ENCODE measurements at regions not wholly inside any gene's neighbourhood (a gene's known extent, or its start where the extent isn't known, plus 50 kb on each side); places are given as distances from the start of the nearest gene placed in this dataset.

- DNase-seq (ENCODE audit: low read depth): no peak
Observed at GRCh38 chr12:58268069-58268468, 326.7 kb downstream of the ATP23 start.

- no peak for DNase-seq (ENCODE audit: low read depth)
Observed at GRCh38 chr12:58269476-58269875, 328.1 kb downstream of the ATP23 start.

DNA sequence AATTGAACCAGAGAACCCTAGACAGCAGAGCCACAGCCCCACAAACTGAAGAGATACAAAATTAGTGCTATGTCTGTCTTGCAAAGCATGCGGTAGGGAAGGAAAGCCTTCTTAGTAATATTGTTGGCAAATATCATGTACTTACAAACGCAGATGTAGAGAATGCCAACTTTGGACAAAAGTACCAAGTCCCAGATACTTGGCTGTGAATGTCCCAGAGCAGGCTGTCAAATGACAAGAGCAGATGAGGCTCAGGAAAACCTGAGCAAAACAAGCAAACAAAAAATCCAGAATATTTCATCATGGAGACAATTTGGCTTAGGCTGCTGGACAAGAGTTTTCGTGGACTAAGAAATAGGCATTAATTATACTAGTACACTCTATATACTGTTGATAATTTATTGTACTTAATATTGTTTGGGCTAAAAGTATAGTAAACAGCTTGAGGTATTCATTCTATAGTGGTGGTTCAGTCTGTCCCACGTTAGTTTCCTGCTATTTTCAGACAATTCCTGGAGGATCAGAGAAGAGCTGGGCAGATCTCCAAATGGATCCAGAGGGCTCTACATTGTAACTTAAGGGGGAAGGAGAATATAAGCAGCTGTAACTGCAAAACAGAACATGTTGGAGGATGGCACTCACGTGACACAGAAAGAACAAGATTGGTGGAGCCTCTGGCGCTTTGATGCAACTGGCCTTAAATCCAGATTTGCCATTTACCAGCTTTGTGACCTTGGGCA is 329.8 kb downstream of the ATP23 start:
- DNase-seq (ENCODE audit: low read depth): no peak

DNA sequence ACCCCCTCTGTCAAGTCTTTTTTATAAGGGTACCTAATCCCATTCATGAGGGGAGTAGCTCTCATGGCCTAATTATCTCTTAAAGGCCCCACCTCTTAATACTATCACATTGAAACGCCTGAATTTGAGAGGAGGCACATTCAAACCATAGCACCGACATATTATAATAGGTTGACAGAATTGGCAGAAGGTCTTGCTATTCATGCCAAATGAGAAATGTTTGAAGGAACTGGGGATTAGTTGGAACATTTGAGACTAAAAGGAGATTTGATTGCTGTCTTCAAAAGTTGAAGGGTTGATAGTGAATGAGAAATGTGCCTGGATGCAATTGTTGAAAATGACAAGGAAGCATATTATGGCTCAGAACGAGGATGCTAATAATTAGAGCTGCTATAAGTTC is 331.1 kb downstream of the ATP23 start:
- no peak for DNase-seq (ENCODE audit: low read depth)

DNA sequence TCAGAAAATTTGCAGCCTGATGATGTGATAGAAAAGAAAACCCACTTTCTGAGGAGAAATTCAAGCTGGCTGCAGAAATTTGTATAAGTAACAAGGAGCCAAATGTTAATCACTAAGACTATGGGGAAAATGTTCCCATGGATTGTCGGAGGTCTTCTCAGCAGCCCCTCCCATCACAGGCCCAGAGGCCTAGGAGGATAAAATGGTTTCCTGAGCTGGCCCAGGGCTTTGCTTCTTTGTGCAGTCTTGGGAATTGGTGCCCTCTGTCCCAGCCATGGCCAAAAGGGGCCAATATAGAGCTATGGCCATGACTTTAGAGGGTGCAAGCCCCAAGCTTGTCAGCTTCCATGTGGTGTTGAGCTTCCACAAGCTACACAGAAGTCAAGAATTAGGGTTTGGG is 335.9 kb downstream of the ATP23 start:
- no peak for DNase-seq (ENCODE audit: low read depth)

DNA sequence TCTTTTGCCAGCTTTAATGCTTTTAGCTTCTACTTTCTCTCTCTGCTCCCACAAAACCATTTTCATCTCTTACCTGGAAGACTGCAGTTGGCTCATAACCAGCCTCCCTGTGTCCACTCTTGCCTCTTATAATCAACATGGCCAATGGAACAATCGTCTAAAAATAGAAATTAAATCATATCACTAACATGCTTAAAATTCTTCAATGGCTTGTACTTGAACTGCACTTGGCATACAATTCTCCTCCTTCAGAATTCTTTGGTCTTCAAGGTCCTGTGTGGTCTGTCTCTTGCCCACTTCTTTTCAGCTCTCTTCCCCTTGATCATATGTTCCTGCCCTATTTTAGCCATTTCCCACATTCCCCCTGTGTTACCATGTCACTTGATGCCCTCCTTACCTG is 342.2 kb downstream of the ATP23 start:
- DNase-seq (ENCODE audit: low read depth): no peak

DNA sequence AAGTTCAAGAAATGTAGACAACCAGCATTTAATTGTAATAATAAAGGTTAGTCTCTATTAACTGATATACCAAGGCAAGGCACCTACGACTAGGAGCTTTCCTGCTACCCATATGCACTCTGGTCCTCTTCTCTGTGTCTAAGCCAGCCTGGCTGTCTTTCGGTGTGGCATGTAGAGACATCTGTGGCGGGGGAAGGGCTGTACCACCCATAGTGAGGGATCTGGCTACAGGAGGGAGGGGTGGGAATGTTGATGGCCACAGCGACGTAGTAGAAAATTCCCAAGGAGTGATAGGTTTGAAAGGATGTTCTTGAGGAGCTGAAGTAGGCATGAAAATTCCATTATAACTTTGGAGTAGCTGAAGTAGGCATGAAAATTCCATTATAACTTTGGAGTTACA is 344.2 kb downstream of the ATP23 start:
- peak; percentile 7 for DNase-seq (ENCODE audit: low read depth)

GRCh38 chr12:58286353-58286752 is 345.0 kb downstream of the ATP23 start:
- DNase-seq (ENCODE audit: low read depth): no peak

DNA sequence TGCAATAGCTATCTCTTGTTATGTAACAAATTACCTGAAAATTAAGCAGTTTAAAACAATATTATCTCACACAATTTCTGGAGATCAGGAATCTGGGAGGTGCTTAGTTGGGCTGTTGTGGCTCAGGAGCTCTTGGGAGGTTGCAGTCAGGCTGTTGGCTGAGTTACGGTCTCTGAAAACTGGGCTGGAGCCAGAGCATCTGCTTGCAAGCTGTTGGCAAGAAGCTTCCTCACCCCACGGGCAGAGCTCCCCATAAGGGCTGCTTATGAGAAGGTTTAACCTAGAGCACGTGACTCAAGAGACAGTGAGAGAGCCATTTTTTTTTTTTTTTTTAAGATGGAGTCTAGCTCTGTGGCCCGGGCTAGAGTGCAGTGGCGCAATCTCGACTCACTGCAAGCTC is 346.8 kb downstream of the ATP23 start:
- peak; percentile 28 for DNase-seq (ENCODE audit: low read depth)

GRCh38 chr12:58291106-58291505 is 349.7 kb downstream of the ATP23 start:
- DNase-seq (ENCODE audit: low read depth): no peak

GRCh38 chr12:58293308-58293982 is 352.1 kb downstream of the ATP23 start:
- DNase-seq (ENCODE audit: low read depth): no peak

GRCh38 chr12:58295268-58295667 is 353.9 kb downstream of the ATP23 start:
- no peak for DNase-seq (ENCODE audit: low read depth)

- no peak for DNase-seq (ENCODE audit: low read depth)
Observed at GRCh38 chr12:58296863-58297262, 355.5 kb downstream of the ATP23 start.

DNA sequence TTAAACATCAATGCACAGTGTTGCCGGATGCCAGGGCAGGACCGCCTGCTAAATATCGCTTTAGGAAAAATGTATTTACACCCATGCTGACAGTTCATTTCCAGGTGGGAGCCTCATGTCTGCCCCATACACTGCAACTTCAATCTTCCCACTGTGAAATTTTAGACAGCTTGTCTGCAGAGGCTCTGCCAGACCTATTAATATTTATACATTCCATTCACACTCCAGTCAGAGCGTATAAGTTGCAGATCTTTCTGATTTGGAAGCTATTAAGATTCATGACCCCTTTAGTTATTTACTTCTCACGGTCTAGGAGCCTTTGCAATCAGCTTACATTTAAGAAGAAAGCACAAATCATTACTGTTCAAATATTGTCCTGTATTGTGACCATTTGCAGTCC is 357.4 kb downstream of the ATP23 start:
- DNase-seq (ENCODE audit: low read depth): no peak

DNA sequence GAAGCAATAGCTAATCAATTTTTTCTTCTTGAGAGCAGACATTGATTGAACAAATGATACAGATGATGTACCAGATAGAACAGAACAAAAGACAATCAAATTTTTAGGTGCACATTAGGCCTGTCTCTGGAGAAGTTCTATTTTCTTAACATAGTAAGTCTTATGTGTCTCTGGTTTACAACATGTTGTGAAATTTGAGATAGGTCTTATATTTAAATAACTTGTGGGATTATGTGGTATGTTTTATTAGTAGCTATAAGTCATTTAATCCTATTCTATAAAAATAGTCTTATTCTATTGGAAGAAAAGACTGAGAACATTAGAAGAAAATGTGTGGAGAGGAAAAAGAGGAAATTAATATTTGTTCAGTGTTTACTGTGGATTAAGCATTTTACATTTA is 358.0 kb downstream of the ATP23 start:
- DNase-seq (ENCODE audit: low read depth): no peak

DNA sequence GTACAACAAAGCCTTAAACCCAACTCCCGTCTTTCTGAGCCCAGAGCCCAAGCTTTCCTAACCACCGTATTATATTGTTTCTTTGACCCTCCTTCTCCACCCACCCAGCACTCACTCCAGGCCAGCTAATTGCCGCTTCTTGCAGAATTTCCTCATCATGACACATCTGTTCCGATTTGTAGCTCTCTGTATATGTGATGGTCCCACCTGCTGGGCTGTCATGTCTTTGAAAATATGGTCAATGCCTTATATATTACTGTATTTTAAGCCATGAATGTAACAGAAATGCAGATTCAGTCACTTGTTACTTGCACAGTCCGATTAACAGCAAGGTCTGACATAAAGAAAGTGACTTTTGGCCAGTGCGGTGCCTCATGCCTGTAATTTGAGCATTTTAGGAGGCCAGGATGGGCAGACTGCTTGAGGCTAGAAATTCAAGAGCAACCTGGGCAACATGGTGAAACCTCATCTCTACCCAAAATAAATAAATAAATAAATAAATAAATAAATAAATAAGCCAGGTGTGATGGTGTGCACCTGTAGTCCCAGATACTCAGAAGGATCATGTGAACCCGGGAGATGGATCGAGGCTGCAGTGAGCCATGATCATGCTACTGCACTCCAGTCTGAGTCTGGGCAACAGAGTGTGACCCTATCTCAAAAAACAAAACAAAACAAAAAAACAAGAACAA is 359.8 kb downstream of the ATP23 start:
- DNase-seq (ENCODE audit: low read depth): no peak

DNA sequence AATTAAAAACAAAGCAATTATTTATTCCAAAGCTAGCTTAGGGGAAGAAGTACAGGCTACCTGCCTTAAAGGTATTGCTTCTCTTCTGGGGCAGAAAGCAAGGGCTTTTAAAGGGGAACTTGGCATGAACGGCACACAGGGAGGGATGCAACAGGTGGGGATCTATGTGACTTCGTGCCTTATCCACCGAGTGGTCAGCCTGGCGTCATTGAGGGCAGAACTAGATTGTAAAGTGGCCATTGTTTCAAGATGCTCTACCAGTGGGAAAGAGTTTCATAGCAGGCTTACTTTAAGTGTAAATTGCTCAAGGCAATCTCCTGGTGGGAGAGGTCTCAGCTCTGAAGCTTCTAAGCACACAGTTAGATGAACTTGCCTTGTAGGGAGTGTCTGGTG is 360.4 kb downstream of the ATP23 start:
- no peak for DNase-seq (ENCODE audit: low read depth)

DNA sequence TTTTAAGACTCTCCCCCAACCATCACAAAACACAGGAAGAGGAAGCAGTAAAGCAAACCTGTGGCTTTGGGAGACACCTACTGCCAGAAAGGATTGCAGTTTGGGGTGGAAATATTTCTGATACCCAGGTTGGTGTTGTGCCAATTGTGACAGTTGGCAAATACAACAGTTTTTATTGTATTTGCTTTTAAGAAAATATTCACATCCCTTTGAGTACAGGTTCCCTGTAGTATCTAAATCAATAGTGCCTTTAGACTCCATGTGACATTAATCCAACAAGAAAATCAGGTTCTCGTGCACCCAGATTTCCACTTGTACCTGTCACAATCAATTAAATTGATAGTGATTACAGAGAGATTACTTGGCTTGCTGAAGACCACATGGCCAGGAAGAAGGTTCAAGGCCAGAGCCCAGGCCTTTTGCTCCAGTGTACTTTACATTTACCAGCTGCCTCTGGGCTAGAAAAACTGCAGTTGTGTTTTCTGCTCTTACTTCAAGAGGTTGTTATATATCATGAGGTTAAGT is 361.2 kb downstream of the ATP23 start:
- no peak for DNase-seq (ENCODE audit: low read depth)

GRCh38 chr12:58306266-58307000 is 365.1 kb downstream of the ATP23 start:
- DNase-seq (ENCODE audit: low read depth): no peak

DNA sequence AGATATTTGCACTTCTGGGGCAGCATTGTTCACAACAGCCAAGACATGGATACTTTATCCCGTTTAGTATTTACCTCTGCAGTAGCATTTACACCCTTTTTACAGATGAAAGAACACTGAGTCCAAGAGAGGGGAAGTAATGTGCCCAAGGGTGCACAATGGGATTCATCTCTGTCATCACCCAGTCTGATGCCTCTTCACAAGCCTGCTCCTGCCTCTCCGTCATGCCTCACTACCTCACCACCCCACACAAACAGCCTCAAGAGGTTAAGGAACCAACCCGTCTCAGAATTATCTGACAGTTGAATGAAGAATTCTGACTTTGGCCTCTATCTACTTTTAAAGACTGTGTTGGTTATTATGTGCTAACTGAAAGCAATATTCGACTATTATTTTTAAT is 368.4 kb downstream of the ATP23 start:
- DNase-seq (ENCODE audit: low read depth): peak; percentile 41

DNA sequence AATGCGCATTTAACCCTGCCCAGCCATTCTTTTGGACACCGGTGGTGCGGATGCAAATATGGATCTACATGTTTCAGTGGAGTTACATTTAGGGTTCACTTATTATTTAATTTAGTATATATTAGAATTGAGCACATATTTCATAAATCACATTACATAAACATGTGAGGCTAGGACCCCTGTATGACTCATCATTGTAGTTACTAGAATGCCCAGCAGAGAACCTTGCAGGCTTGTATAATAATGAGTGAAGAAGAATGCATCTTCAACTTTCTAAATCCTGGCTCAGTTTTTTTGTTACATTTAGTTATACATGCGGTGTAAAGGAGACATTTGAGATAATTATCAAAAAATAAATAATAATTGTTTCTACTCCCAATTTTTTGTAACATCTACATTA is 369.0 kb downstream of the ATP23 start:
- peak; percentile 42 for DNase-seq (ENCODE audit: low read depth)
